SK-N-SH (cell line): ENCODE measurements at regions not wholly inside any gene's neighbourhood (a gene's known extent, or its start where the extent isn't known, plus 50 kb on each side); places are given as distances from the start of the nearest gene placed in this dataset.

Experiments
- CTCF ChIA-PET: fragments of 300-600, 350-600 bp; formaldehyde crosslinking; extraction: SDS; loops from one replicate; lab custom pipeline; 2021; lab: Yijun Ruan, JAX
- POLR2A ChIA-PET: fragments of 350-600 bp; sonication (Branson Sonifier 250); formaldehyde crosslinking; extraction: SDS; loops from one replicate; lab custom pipeline; 2020; ENCODE audit warnings: antibody characterized with exemption, inconsistent platforms; lab: Yijun Ruan, JAX
- DNase-seq: peaks from one replicate; pipeline ENCODE4 v3.0.0; 2012
- H2AFZ ChIP-seq: fragments of 200-600 bp; sonication (generic); 2 replicates; pipeline ENCODE4 v1.8.1; 2016; ENCODE audit warnings: antibody characterized with exemption, mild to moderate bottlenecking, low read depth
- H3F3A ChIP-seq: fragments of 200-600 bp; sonication (generic); replicated peaks from 2 replicates; pipeline ENCODE3; 2016; ENCODE audit warnings: antibody characterized with exemption, mild to moderate bottlenecking; ENCODE audit not compliant: insufficient read depth
- H3K27ac ChIP-seq, 2 experiments: fragments of 200-500 bp in 1 of 2; fragments of 200-600 bp in 1 of 2; sonication (Bioruptor generic) in 1 of 2; sonication (generic), shearing (Covaris generic) in 1 of 2; 2 replicates each; pipeline versions ENCODE4 v1.5.1 to v1.6.1; 2014 to 2016; ENCODE audit warnings: low read depth in 2 of 2, inconsistent platforms in 1 of 2, low read length in 1 of 2, mild to moderate bottlenecking in 1 of 2, mixed read lengths in 1 of 2
- H3K27me3 ChIP-seq: fragments of 200-600 bp; sonication (generic), shearing (Covaris generic); 2 replicates; pipeline ENCODE4 v1.6.1; 2016; ENCODE audit warnings: mixed run types; ENCODE audit not compliant: insufficient read depth
- H3K36me3 ChIP-seq, 2 experiments: fragments of 200-500 bp in 1 of 2; fragments of 200-600 bp in 1 of 2; sonication (Bioruptor generic) in 1 of 2; sonication (generic) in 1 of 2; replicated peaks in 1 of 2; 2 replicates each; pipeline versions ENCODE3 to v1.5.1; 2014 to 2016; ENCODE audit warnings: low read length in 1 of 2, mild to moderate bottlenecking in 1 of 2; ENCODE audit not compliant: insufficient read depth in 2 of 2, control insufficient read depth in 1 of 2
- H3K4me1 ChIP-seq, 2 experiments: fragments of 200-500 bp in 1 of 2; fragments of 200-600 bp in 1 of 2; sonication (Bioruptor generic) in 1 of 2; sonication (generic), shearing (Covaris generic) in 1 of 2; 2 replicates each; pipeline versions ENCODE4 v1.5.1 to v1.6.1; 2014 to 2016; ENCODE audit warnings: low read depth in 1 of 2, low read length in 1 of 2, mixed run types in 1 of 2; ENCODE audit not compliant: insufficient read depth in 2 of 2, control insufficient read depth in 1 of 2
- H3K4me2 ChIP-seq: fragments of 200-600 bp; sonication (generic), shearing (Covaris generic); 2 replicates; pipeline ENCODE4 v1.6.1; 2017; ENCODE audit warnings: mixed run types
- H3K4me3 ChIP-seq, 2 experiments: fragments of 200-500 bp in 1 of 2; fragments of 200-600 bp in 1 of 2; sonication (Bioruptor generic) in 1 of 2; sonication (generic), shearing (Covaris generic) in 1 of 2; 2 replicates each; pipeline versions ENCODE4 v1.5.1 to v1.8.1; 2014 to 2016; ENCODE audit warnings: low read depth in 2 of 2, inconsistent platforms in 1 of 2, low read length in 1 of 2, mild to moderate bottlenecking in 1 of 2, mixed read lengths in 1 of 2, moderate library complexity in 1 of 2
- H3K79me2 ChIP-seq: fragments of 200-600 bp; sonication (generic); 2 replicates; pipeline ENCODE4 v1.8.1; 2017; ENCODE audit warnings: mild to moderate bottlenecking; ENCODE audit not compliant: insufficient read depth
- H3K9ac ChIP-seq: fragments of 200-600 bp; sonication (generic); 2 replicates; pipeline ENCODE4 v1.6.1; 2017; ENCODE audit warnings: mixed run types
- H3K9me2 ChIP-seq: fragments of 200-600 bp; sonication (generic); 2 replicates; pipeline ENCODE4 v1.6.1; 2017; ENCODE audit warnings: mixed run types
- H3K9me3 ChIP-seq: fragments of 200-600 bp; sonication (generic); 2 replicates; pipeline ENCODE4 v1.6.1; 2017; ENCODE audit warnings: mixed run types, mild to moderate bottlenecking, moderate library complexity
- H4K20me1 ChIP-seq: fragments of 200-600 bp; sonication (generic); 2 replicates; pipeline ENCODE4 v1.6.1; 2017; ENCODE audit warnings: mild to moderate bottlenecking, mixed run types; ENCODE audit not compliant: insufficient read depth
- ELF1 ChIP-seq: IDR thresholded peaks from 2 replicates; pipeline ENCODE4 v1.4.0; 2012
- FOXJ3 ChIP-seq: sonication (generic); formaldehyde crosslinking; IDR thresholded peaks from 2 replicates; pipeline ENCODE4 v1.5.1; 2020; ENCODE audit warnings: mild to moderate bottlenecking, missing genetic modification reagents
- FOXM1 ChIP-seq: IDR thresholded peaks from 2 replicates; pipeline ENCODE4 v1.4.0; 2012; ENCODE audit warnings: low read depth, mild to moderate bottlenecking
- GATA2 ChIP-seq: sonication (generic); formaldehyde crosslinking; IDR thresholded peaks from 2 replicates; pipeline ENCODE4 v1.5.0; 2020; ENCODE audit warnings: mild to moderate bottlenecking, missing genetic modification reagents
- MAX ChIP-seq: IDR thresholded peaks from 2 replicates; pipeline ENCODE4 v1.4.0; 2012; ENCODE audit warnings: low read depth
- PBX3 ChIP-seq: IDR thresholded peaks from 2 replicates; pipeline ENCODE4; 2012
- POLR2AphosphoS5 ChIP-seq: IDR thresholded peaks from 2 replicates; pipeline ENCODE4 v1.6.1; 2012; ENCODE audit warnings: low read depth, low read length
- RCOR1 ChIP-seq: fragments of 150-350 bp; IDR thresholded peaks from 2 replicates; pipeline ENCODE4 v1.6.1; 2017; ENCODE audit warnings: antibody characterized with exemption, low read length
- RFX5 ChIP-seq: IDR thresholded peaks from 2 replicates; pipeline ENCODE4 v1.6.1; 2012; ENCODE audit warnings: mild to moderate bottlenecking, improper control_type of control experiment, low read length
- SIN3A ChIP-seq: IDR thresholded peaks from 2 replicates; pipeline ENCODE4 v1.6.1; 2012; ENCODE audit warnings: low read depth, mild to moderate bottlenecking, low read length, moderate library complexity, borderline replicate concordance
- TAF1 ChIP-seq: IDR thresholded peaks from 2 replicates; pipeline ENCODE4 v1.6.1; 2012; ENCODE audit warnings: low read depth, mild to moderate bottlenecking, low read length, moderate library complexity, borderline replicate concordance
- TCF12 ChIP-seq: IDR thresholded peaks from 2 replicates; pipeline ENCODE4 v1.4.0; 2012
- USF1 ChIP-seq: IDR thresholded peaks from 2 replicates; pipeline ENCODE4 v1.4.0; 2012; ENCODE audit warnings: low read depth, borderline replicate concordance
- YY1 ChIP-seq: IDR thresholded peaks from 2 replicates; pipeline ENCODE4 v1.4.0; 2012; ENCODE audit warnings: low read depth, mild to moderate bottlenecking
- ZBTB33 ChIP-seq: IDR thresholded peaks from 2 replicates; pipeline ENCODE4 v1.4.0; 2012; ENCODE audit warnings: low read depth, borderline replicate concordance
- WGBS: methylation state at CpG from one replicate; pipeline ENCODE4 v1.1.6; 2017; ENCODE audit warnings: low lambda C conversion rate; 5-methylcytosine and 5-hydroxymethylcytosine counted together
- TF ChIP-seq, protein P1 (sequence below): fragments of 200-600 bp; sonication (generic); IDR thresholded peaks from 2 replicates; pipeline ENCODE4 v1.6.1; 2017; ENCODE audit warnings: antibody characterized with exemption, mild to moderate bottlenecking, moderate library complexity

- Histone ChIP-seq H2AFZ (no peak overlapping the region), H3K9me2 (no peaks in the 10 kb centered on the region), H3K27me3 (no peaks in the 10 kb centered on the region), H3K4me2 (no peak overlapping the region), H3K27ac (no peak overlapping the region), H3K4me1 (no peaks in the 10 kb centered on the region; a peak in 1 of 4 replicates), H3F3A (no peaks in the 10 kb centered on the region), H3K9ac (no peak overlapping the region), H3K4me3 (no peak overlapping the region; a peak in 1 of 4 replicates), H3K79me2 (no peaks in the 10 kb centered on the region), H3K36me3 (no peaks in the 10 kb centered on the region), H4K20me1 (no peaks in the 10 kb centered on the region), H3K9me3 (peaks cover 15% of the 10 kb centered on the region; the same call in 1 of the 2 replicates)
- TF ChIP-seq TAF1, result no peak
- no peak for TF ChIP-seq USF1
- TF ChIP-seq, protein P1, sequence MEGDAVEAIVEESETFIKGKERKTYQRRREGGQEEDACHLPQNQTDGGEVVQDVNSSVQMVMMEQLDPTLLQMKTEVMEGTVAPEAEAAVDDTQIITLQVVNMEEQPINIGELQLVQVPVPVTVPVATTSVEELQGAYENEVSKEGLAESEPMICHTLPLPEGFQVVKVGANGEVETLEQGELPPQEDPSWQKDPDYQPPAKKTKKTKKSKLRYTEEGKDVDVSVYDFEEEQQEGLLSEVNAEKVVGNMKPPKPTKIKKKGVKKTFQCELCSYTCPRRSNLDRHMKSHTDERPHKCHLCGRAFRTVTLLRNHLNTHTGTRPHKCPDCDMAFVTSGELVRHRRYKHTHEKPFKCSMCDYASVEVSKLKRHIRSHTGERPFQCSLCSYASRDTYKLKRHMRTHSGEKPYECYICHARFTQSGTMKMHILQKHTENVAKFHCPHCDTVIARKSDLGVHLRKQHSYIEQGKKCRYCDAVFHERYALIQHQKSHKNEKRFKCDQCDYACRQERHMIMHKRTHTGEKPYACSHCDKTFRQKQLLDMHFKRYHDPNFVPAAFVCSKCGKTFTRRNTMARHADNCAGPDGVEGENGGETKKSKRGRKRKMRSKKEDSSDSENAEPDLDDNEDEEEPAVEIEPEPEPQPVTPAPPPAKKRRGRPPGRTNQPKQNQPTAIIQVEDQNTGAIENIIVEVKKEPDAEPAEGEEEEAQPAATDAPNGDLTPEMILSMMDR, result no peak
- TF ChIP-seq MAX, result no peak
- TF ChIP-seq FOXJ3, result no peak
- no peak for TF ChIP-seq PBX3
- no peak for TF ChIP-seq RFX5
- no peak for TF ChIP-seq TCF12
- TF ChIP-seq ZBTB33, result no peak
- no peak for TF ChIP-seq GATA2
- no peak for TF ChIP-seq ELF1
- no peak for TF ChIP-seq POLR2AphosphoS5
- TF ChIP-seq RCOR1, result no peak
- no peak for TF ChIP-seq YY1
- TF ChIP-seq SIN3A, result no peak
- TF ChIP-seq FOXM1, result no peak
- no peak for DNase-seq
- POLR2A ChIA-PET, result no interaction called here
- 4% methylated on average over 1 of the region's 1 CpG for WGBS
- CTCF ChIA-PET, result interaction anchor here (0.5 to 2.5 kb wide), 11 partner anchors 8 to 1338 kb away, joined by 3 to 15 read pairs (median 3); partner anchors contain the start of gene SOX11
Observed at GRCh38 chr2:4354164-4354563, 650.8 kb downstream of the DCDC2C start.
